ENCODE measurements at regions not wholly inside any gene's neighbourhood (a gene's known extent, or its start where the extent isn't known, plus 50 kb on each side); places are given as distances from the start of the nearest gene placed in this dataset.
A peak's percentile ranks its signal among the peaks of the same experiment; 100 is the strongest.

- Histone ChIP-seq H3K9me2 (ENCODE audit: low read depth, low read length) (no peaks in the 10 kb centered on the region), H3F3A (ENCODE audit: insufficient read depth, low read length) (no peaks in the 10 kb centered on the region), H3K27ac (ENCODE audit: low read depth, low read length, poor library complexity, severe bottlenecking) (no peak overlapping the region)
These were observed 455.0 kb upstream of the GJE1 start for GRCh38 chr6:141677598-141678211.

GRCh38 chr6:141675957-141676356 lies 456.8 kb upstream of the GJE1 start:
- no peak overlapping the region for H3K27ac ChIP-seq (ENCODE audit: low read depth, low read length, poor library complexity, severe bottlenecking)
- H3K27me3 ChIP-seq (ENCODE audit: insufficient read depth, low read length) = no peaks in the 10 kb centered on the region
- H3K4me2 ChIP-seq (ENCODE audit: low read length) = no peak overlapping the region
- no peaks in the 10 kb centered on the region for H4K20me1 ChIP-seq (ENCODE audit: insufficient read depth, low read length)
- no peak for TF ChIP-seq EZH2 (IDR thresholded peaks at IDR 0.05; ENCODE audit: borderline replicate concordance, low read length)
- TF ChIP-seq, protein P1, sequence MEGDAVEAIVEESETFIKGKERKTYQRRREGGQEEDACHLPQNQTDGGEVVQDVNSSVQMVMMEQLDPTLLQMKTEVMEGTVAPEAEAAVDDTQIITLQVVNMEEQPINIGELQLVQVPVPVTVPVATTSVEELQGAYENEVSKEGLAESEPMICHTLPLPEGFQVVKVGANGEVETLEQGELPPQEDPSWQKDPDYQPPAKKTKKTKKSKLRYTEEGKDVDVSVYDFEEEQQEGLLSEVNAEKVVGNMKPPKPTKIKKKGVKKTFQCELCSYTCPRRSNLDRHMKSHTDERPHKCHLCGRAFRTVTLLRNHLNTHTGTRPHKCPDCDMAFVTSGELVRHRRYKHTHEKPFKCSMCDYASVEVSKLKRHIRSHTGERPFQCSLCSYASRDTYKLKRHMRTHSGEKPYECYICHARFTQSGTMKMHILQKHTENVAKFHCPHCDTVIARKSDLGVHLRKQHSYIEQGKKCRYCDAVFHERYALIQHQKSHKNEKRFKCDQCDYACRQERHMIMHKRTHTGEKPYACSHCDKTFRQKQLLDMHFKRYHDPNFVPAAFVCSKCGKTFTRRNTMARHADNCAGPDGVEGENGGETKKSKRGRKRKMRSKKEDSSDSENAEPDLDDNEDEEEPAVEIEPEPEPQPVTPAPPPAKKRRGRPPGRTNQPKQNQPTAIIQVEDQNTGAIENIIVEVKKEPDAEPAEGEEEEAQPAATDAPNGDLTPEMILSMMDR (IDR thresholded peaks at IDR 0.05; ENCODE audit: low read length) = peak; percentile 32; the same call in 1 of the 2 replicates
- no peaks in the 10 kb centered on the region for H3K9me2 ChIP-seq (ENCODE audit: low read depth, low read length)
- no peaks in the 10 kb centered on the region for H3K36me3 ChIP-seq (ENCODE audit: insufficient read depth, low read length)
- H3F3A ChIP-seq (ENCODE audit: insufficient read depth, low read length) = no peaks in the 10 kb centered on the region
- H3K79me2 ChIP-seq (ENCODE audit: insufficient read depth, low read length) = no peaks in the 10 kb centered on the region
- H3K9me3 ChIP-seq (ENCODE audit: low read length) = no peaks in the 10 kb centered on the region
- no peak overlapping the region for H2AFZ ChIP-seq (ENCODE audit: low read length)
- no peak overlapping the region for H3K9ac ChIP-seq (ENCODE audit: low read length)
- no peaks in the 10 kb centered on the region for H3K4me1 ChIP-seq (ENCODE audit: insufficient read depth, low read length, severe bottlenecking)
- H3K4me3 ChIP-seq (ENCODE audit: low read depth, low read length, poor library complexity, severe bottlenecking) = no peak overlapping the region

More at GRCh38 chr6:141677598-141678211, 455.0 kb upstream of the GJE1 start:
- Histone ChIP-seq H3K9ac (ENCODE audit: low read length) (no peak overlapping the region), H2AFZ (ENCODE audit: low read length) (no peak overlapping the region), H3K79me2 (ENCODE audit: insufficient read depth, low read length) (no peaks in the 10 kb centered on the region), H3K36me3 (ENCODE audit: insufficient read depth, low read length) (no peaks in the 10 kb centered on the region), H3K4me2 (ENCODE audit: low read length) (no peak overlapping the region), H3K4me1 (ENCODE audit: insufficient read depth, low read length, severe bottlenecking) (no peaks in the 10 kb centered on the region), H4K20me1 (ENCODE audit: insufficient read depth, low read length) (no peaks in the 10 kb centered on the region), H3K4me3 (ENCODE audit: low read depth, low read length, poor library complexity, severe bottlenecking) (no peak overlapping the region), H3K27me3 (ENCODE audit: insufficient read depth, low read length) (no peaks in the 10 kb centered on the region), H3K9me3 (ENCODE audit: low read length) (no peaks in the 10 kb centered on the region)
- TF ChIP-seq EZH2 (IDR thresholded peaks at IDR 0.05; ENCODE audit: borderline replicate concordance, low read length) = no peak
- TF ChIP-seq, protein P1 (IDR thresholded peaks at IDR 0.05; ENCODE audit: low read length) = peak; percentile 60

DNA sequence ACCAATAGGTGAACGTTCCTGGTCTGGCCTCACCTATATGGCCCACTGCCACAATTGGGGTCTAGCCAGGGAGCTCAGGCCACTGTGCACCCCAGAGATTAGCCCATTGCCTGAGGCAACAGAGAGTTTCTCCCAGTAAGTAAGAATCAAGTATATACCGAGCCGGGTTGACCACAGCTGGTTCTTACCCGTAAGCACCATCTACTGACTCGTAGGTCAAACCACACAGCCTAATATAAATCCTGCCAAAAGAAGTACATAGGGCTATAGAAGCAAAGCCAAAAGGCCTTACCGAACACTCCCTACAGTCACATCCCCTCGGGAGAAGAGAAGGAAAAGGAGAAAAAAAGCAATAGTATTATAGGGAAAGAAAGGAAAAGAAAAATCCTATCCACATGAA lies 463.6 kb upstream of the GJE1 start:
- Histone ChIP-seq H3K9ac (ENCODE audit: low read length) (no peak overlapping the region), H3K9me2 (ENCODE audit: low read depth, low read length) (no peaks in the 10 kb centered on the region), H3K79me2 (ENCODE audit: insufficient read depth, low read length) (no peaks in the 10 kb centered on the region), H3K27me3 (ENCODE audit: insufficient read depth, low read length) (no peaks in the 10 kb centered on the region), H4K20me1 (ENCODE audit: insufficient read depth, low read length) (no peaks in the 10 kb centered on the region), H3K4me2 (ENCODE audit: low read length) (no peak overlapping the region), H2AFZ (ENCODE audit: low read length) (no peak overlapping the region), H3K27ac (ENCODE audit: low read depth, low read length, poor library complexity, severe bottlenecking) (no peak overlapping the region), H3K4me3 (ENCODE audit: low read depth, low read length, poor library complexity, severe bottlenecking) (no peak overlapping the region), H3K4me1 (ENCODE audit: insufficient read depth, low read length, severe bottlenecking) (no peaks in the 10 kb centered on the region), H3K36me3 (ENCODE audit: insufficient read depth, low read length) (no peaks in the 10 kb centered on the region), H3K9me3 (ENCODE audit: low read length) (no peaks in the 10 kb centered on the region), H3F3A (ENCODE audit: insufficient read depth, low read length) (no peaks in the 10 kb centered on the region; the same call in 1 of the 2 replicates)
- TF ChIP-seq, protein P1 (IDR thresholded peaks at IDR 0.05; ENCODE audit: low read length) = no peak
- TF ChIP-seq EZH2 (IDR thresholded peaks at IDR 0.05; ENCODE audit: borderline replicate concordance, low read length) = no peak
